ENCODE measurements at regions not wholly inside any gene's neighbourhood (a gene's known extent, or its start where the extent isn't known, plus 50 kb on each side); places are given as distances from the start of the nearest gene placed in this dataset.
"Not testable (repeated sequence)": the region's sequence is repeated elsewhere in the genome, so short reads cannot be mapped to it uniquely, and the experiment has no call there.

DNA sequence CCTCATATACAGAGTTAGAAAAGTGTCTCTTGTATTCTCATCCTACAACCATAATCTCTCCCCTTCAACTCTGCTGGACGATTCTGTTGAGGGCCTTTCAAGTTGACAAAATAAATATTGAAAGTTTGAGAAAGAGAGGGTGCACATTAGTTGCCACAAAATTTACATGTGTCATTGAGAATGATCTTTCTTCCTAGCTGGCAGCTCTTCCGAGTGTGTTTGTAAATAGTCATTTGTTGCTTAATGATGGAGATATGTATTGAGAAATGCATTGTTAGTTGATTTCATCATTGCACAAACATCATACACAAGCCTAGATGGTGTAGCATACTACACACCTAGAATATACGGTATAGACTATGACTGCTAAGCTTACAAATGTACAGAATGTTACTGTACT, 632.8 kb upstream of the AMOT start:
- no peaks in the 10 kb centered on the region for H3K9me3 ChIP-seq
- 59 to 80% methylated on average over 2 to 3 of the region's 3 CpGs for WGBS, 2 donors (ENCODE audit: low coverage in 1 of 2)
- ATAC-seq = no peak
- TF ChIP-seq, protein P1, sequence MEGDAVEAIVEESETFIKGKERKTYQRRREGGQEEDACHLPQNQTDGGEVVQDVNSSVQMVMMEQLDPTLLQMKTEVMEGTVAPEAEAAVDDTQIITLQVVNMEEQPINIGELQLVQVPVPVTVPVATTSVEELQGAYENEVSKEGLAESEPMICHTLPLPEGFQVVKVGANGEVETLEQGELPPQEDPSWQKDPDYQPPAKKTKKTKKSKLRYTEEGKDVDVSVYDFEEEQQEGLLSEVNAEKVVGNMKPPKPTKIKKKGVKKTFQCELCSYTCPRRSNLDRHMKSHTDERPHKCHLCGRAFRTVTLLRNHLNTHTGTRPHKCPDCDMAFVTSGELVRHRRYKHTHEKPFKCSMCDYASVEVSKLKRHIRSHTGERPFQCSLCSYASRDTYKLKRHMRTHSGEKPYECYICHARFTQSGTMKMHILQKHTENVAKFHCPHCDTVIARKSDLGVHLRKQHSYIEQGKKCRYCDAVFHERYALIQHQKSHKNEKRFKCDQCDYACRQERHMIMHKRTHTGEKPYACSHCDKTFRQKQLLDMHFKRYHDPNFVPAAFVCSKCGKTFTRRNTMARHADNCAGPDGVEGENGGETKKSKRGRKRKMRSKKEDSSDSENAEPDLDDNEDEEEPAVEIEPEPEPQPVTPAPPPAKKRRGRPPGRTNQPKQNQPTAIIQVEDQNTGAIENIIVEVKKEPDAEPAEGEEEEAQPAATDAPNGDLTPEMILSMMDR (IDR thresholded peaks at IDR 0.05) = no peak
- no peak for TF ChIP-seq POLR2AphosphoS5 (IDR thresholded peaks at IDR 0.05)
- no peak for TF ChIP-seq EP300 (IDR thresholded peaks at IDR 0.05)
- TF ChIP-seq POLR2A (IDR thresholded peaks at IDR 0.05) = no peak
- H3K4me3 ChIP-seq = no peak overlapping the region
- H3K4me1 ChIP-seq = no peaks in the 10 kb centered on the region
- H3K27me3 ChIP-seq = no peaks in the 10 kb centered on the region
- no peaks in the 10 kb centered on the region for H3K36me3 ChIP-seq
- no peak overlapping the region for H3K27ac ChIP-seq

DNA sequence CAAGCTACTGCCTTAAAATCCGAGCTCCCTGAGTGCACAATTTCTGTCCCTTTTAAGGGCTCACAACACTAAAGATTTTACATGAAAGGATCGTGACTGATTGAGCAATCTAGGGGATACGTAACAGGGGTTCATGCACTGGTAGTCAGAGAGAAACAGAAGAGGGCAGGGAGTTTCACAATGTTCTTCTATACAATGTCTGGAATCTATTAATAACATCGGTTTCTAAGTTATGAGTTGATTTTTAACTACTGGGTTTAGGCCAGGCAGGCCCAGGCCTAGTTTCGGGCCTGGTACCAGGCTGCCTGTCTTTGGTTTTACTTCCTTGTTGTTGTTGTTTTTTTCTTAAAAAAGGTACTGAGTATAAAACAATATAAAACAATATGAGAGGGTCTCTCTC, 632.4 kb upstream of the AMOT start:
- not testable (repeated sequence) for H3K4me3 ChIP-seq, H3K36me3 ChIP-seq, H3K4me1 ChIP-seq, H3K9me3 ChIP-seq, H3K27ac ChIP-seq, H3K27me3 ChIP-seq, ATAC-seq
- WGBS, 2 donors (ENCODE audit: low coverage in 1 of 2) = 55 to 73% methylated on average over 3 to 5 of the region's 5 CpGs

DNA sequence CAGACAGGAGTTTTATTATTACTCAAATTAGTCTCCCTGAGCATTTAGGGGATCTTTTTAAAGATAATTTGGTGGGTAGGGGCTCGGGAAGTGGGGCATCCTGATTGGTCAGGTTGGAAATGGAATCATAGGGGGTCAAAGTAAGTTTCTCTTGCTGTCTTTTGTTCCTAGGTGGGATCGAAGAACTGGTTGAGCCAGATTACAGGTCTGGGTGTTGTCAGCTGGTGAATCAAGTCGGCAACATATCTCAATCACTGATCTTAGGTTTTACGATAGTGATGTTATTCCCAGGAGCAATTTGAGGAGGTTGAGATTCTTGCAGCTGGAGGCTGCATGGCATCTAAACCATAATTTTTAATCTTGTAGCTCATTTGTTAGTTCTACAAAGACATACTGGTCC, 629.5 kb upstream of the AMOT start:
- TF ChIP-seq POLR2AphosphoS5 (IDR thresholded peaks at IDR 0.05) = no peak
- TF ChIP-seq POLR2A (IDR thresholded peaks at IDR 0.05) = no peak
- TF ChIP-seq EP300 (IDR thresholded peaks at IDR 0.05) = no peak
- TF ChIP-seq, protein P1 (IDR thresholded peaks at IDR 0.05) = no peak
- Histone ChIP-seq H3K4me3 (no peak overlapping the region), H3K36me3 (no peaks in the 10 kb centered on the region), H3K9me3 (no peaks in the 10 kb centered on the region), H3K27me3 (no peaks in the 10 kb centered on the region), H3K27ac (no peak overlapping the region), H3K4me1 (no peaks in the 10 kb centered on the region)
- WGBS, 2 donors (ENCODE audit: low coverage in 1 of 2) = 20 to 60% methylated on average over 1 of the region's 4 CpGs
- no peak for ATAC-seq

DNA sequence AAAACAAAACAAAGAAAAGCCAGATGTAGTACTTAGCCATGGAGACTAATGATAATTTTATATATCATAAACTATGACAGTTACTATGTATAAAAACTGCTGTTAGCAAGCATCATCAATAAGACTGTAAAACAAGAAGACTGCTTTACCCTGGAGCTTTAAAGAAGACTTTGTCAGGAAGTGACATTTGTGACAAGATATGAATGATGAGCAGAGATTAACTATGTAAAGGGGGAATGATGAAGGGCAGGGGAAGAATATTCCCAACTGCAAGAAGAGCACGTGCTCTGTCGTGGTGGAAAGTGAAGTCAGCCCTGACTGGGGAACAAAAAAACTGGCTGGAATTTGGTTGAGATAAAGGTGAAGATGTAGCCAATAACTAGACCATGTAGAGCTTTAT, 617.1 kb upstream of the AMOT start:
- no peak overlapping the region for H3K4me3 ChIP-seq
- no peaks in the 10 kb centered on the region for H3K36me3 ChIP-seq
- no peak overlapping the region for H3K27ac ChIP-seq
- no peak for TF ChIP-seq POLR2AphosphoS5 (IDR thresholded peaks at IDR 0.05)
- TF ChIP-seq POLR2A (IDR thresholded peaks at IDR 0.05) = no peak
- TF ChIP-seq, protein P1 (IDR thresholded peaks at IDR 0.05) = no peak
- no peak for TF ChIP-seq EP300 (IDR thresholded peaks at IDR 0.05)
- H3K27me3 ChIP-seq = no peaks in the 10 kb centered on the region
- 34 to 77% methylated on average over 2 of the region's 2 CpGs for WGBS, 2 donors (ENCODE audit: low coverage in 1 of 2)
- ATAC-seq = no peak
- H3K9me3 ChIP-seq = no peaks in the 10 kb centered on the region
- H3K4me1 ChIP-seq = no peaks in the 10 kb centered on the region

DNA sequence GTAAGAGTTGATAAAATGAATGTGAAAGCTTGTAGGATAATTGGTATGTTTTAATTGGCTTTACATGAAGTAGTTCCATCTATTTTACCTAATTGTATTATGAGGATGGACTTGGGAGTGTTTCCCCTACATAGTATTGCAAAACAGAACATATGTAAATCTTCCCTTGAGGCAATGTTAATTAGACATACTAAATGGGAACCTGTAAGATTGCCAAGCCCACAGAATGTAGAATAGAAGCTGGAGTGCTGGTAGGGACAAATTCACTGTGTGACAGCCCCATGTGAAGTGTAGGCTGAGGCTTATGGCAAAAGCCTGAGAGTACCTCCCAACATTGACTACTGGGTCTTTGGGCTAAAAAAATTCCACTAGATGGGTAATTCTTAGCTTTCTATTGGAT, 615.0 kb upstream of the AMOT start:
- Histone ChIP-seq H3K9me3 (no peaks in the 10 kb centered on the region), H3K36me3 (no peaks in the 10 kb centered on the region), H3K27me3 (no peaks in the 10 kb centered on the region), H3K27ac (no peak overlapping the region), H3K4me3 (no peak overlapping the region), H3K4me1 (no peaks in the 10 kb centered on the region)
- TF ChIP-seq EP300 (IDR thresholded peaks at IDR 0.05) = no peak
- no peak for TF ChIP-seq POLR2A (IDR thresholded peaks at IDR 0.05)
- no peak for TF ChIP-seq POLR2AphosphoS5 (IDR thresholded peaks at IDR 0.05)
- TF ChIP-seq, protein P1 (IDR thresholded peaks at IDR 0.05) = no peak
- ATAC-seq = no peak

DNA sequence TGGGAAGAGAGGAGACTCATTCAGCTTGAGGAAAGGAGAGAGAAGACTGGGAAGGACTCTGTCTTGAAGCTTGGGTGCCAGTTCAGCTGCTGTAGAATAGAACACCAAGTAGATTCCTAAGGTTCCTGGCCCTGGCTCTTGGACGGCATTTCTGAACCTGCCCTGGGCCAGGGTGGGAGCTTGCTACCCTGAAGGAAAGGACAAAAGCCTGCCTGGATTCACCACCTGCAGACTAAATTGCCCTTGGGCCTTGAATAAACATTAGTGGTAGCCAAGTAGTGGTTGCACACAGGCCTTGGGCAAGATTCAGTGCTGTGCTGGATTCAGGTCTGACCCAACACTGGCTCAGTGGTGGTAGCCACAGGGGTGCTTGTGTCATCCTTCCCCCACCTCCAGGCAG, 588.4 kb upstream of the AMOT start:
- Histone ChIP-seq H3K27ac (no peak overlapping the region), H3K9me3 (no peaks in the 10 kb centered on the region), H3K4me1 (no peaks in the 10 kb centered on the region), H3K36me3 (no peaks in the 10 kb centered on the region), H3K27me3 (no peaks in the 10 kb centered on the region), H3K4me3 (no peak overlapping the region)
- 100% methylated on average over 1 of the region's 1 CpG; no CpG with 5 or more reads in 1 of the 2 donors for WGBS, 2 donors (ENCODE audit: low coverage in 1 of 2)
- no peak for ATAC-seq
- TF ChIP-seq EP300 (IDR thresholded peaks at IDR 0.05) (no peak), POLR2AphosphoS5 (IDR thresholded peaks at IDR 0.05) (no peak), POLR2A (IDR thresholded peaks at IDR 0.05) (no peak)
- TF ChIP-seq, protein P1 (IDR thresholded peaks at IDR 0.05) = no peak

Data from gastroesophageal sphincter (tissue), 4 donors.